ENCODE measurements at regions not wholly inside any gene's neighbourhood (a gene's known extent, or its start where the extent isn't known, plus 50 kb on each side); places are given as distances from the start of the nearest gene placed in this dataset.

DNA sequence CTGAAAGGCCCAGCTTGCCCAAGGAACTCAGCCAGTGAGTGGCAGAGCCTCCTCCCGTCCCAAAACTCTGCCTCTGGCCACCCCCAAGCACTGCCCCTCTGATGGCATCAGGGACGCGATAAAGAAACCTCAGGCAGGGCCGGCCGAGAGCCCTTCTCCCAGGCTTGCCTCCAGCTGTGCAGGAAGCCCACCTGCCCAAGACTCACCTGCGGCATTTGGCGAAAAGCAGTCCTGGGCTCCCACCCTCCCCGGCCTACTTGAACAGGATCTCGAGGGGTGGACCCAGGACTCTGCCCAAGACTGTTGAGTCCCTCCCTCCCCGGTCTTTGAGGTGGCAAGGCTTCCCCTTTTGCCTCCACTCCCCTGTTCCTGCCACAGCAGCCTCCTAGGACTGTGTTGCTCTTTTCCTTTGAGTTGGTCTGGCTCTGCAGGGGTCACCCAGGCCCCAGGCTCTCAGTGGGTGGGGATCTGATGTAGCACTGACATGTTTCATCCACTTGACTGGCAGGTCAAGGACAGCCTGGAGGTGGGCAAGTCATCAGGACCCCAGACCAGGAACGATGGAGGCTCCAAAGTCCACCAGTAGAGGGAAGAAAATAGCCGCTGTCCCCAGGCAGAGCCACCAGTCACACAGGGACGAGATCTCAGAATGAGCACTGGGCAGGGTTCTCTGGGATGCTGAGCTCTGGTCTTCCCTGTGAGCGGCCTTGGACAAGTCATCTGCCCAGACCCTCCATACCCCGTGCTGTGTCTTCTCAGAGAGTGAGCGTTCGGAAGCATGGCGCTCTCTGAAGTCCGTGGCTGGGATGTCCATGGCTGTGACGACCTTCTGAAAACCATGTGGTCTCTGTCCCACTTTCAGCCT, 111.0 kb upstream of the TNRC6C start:
- TF ChIP-seq CTCF (IDR thresholded peaks at IDR 0.05): no peak
- no peak for TF ChIP-seq POLR2A (IDR thresholded peaks at IDR 0.05; ENCODE audit: low read depth)
